ENCODE measurements at regions not wholly inside any gene's neighbourhood (a gene's known extent, or its start where the extent isn't known, plus 50 kb on each side); places are given as distances from the start of the nearest gene placed in this dataset.

DNA sequence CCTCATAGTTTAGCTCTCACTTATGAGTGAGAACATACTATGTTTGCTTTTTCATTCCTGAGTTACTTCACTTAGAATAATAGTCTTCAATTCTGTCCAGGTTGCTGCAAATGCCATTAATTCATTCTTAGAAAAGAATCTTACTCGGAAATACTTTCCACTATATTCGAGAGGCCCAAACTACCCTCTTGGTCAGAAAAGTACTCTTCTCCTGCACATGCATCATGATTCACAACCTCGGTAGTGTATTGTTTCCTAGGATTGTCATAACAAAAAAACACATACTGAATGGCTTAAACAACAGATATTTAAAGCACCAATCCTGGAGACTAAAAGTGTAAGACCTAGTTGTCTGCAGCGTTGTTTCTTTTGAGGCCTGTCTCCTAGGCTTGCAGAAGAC, 364.0 kb upstream of the SLC14A2 start:
- no peak for TF ChIP-seq CTCF (IDR thresholded peaks at IDR 0.05)
- no peak for TF ChIP-seq TCF7L2 (IDR thresholded peaks at IDR 0.05; ENCODE audit: low read depth, low read length)

Data from Panc1 (cell line).